ENCODE measurements at regions not wholly inside any gene's neighbourhood (a gene's known extent, or its start where the extent isn't known, plus 50 kb on each side); places are given as distances from the start of the nearest gene placed in this dataset.

GRCh38 chr5:40017918-40018317 is 593.1 kb upstream of the DAB2 start:
- Histone ChIP-seq H3K4me1 (ENCODE audit: insufficient read depth) (no peaks in the 10 kb centered on the region), H3K27ac (ENCODE audit: low read depth) (no peak overlapping the region), H3K4me3 (ENCODE audit: low read depth, low read length) (no peak overlapping the region), H3K36me3 (ENCODE audit: insufficient read depth) (no peaks in the 10 kb centered on the region)
- 87% methylated on average over 3 of the region's 3 CpGs for WGBS
- no peak for DNase-seq (ENCODE audit: extremely low spot score)

- no peaks in the 10 kb centered on the region for H3K4me1 ChIP-seq (ENCODE audit: insufficient read depth)
- H3K36me3 ChIP-seq (ENCODE audit: insufficient read depth) = no peaks in the 10 kb centered on the region
- H3K27ac ChIP-seq (ENCODE audit: low read depth) = no peak overlapping the region
- no peak for DNase-seq (ENCODE audit: extremely low spot score)
- H3K4me3 ChIP-seq (ENCODE audit: low read depth, low read length) = no peak overlapping the region
- 90% methylated on average over 1 of the region's 1 CpG for WGBS
Measured at GRCh38 chr5:40017135-40017534, 592.4 kb upstream of the DAB2 start.

- DNase-seq (ENCODE audit: extremely low spot score) = no peak
- no peak overlapping the region for H3K4me3 ChIP-seq (ENCODE audit: low read depth, low read length)
- H3K4me1 ChIP-seq (ENCODE audit: insufficient read depth) = no peaks in the 10 kb centered on the region
- no peaks in the 10 kb centered on the region for H3K36me3 ChIP-seq (ENCODE audit: insufficient read depth)
- no peak overlapping the region for H3K27ac ChIP-seq (ENCODE audit: low read depth)
- WGBS = 60% methylated on average over 1 of the region's 1 CpG
Measured at GRCh38 chr5:40010436-40010835, 585.7 kb upstream of the DAB2 start.

GRCh38 chr5:40006260-40006659 is 581.5 kb upstream of the DAB2 start:
- H3K36me3 ChIP-seq (ENCODE audit: insufficient read depth) = no peaks in the 10 kb centered on the region
- no peak overlapping the region for H3K4me3 ChIP-seq (ENCODE audit: low read depth, low read length)
- 95% methylated on average over 1 of the region's 1 CpG for WGBS
- no peaks in the 10 kb centered on the region for H3K4me1 ChIP-seq (ENCODE audit: insufficient read depth)
- H3K27ac ChIP-seq (ENCODE audit: low read depth) = no peak overlapping the region
- DNase-seq (ENCODE audit: extremely low spot score) = no peak

- Histone ChIP-seq H3K4me3 (ENCODE audit: low read depth, low read length) (no peak overlapping the region), H3K27ac (ENCODE audit: low read depth) (no peak overlapping the region), H3K4me1 (ENCODE audit: insufficient read depth) (no peaks in the 10 kb centered on the region), H3K36me3 (ENCODE audit: insufficient read depth) (no peaks in the 10 kb centered on the region)
- no peak for DNase-seq (ENCODE audit: extremely low spot score)
- WGBS = 64% methylated on average over 1 of the region's 1 CpG
Measured at GRCh38 chr5:40001796-40002195, 577.0 kb upstream of the DAB2 start.

- no peak for DNase-seq (ENCODE audit: extremely low spot score)
- no peaks in the 10 kb centered on the region for H3K4me1 ChIP-seq (ENCODE audit: insufficient read depth)
- H3K27ac ChIP-seq (ENCODE audit: low read depth) = no peak overlapping the region
- H3K4me3 ChIP-seq (ENCODE audit: low read depth, low read length) = no peak overlapping the region
- H3K36me3 ChIP-seq (ENCODE audit: insufficient read depth) = no peaks in the 10 kb centered on the region
Measured at GRCh38 chr5:39998518-39998917, 573.7 kb upstream of the DAB2 start.

GRCh38 chr5:39995990-39996389 is 571.2 kb upstream of the DAB2 start:
- Histone ChIP-seq H3K36me3 (ENCODE audit: insufficient read depth) (no peaks in the 10 kb centered on the region), H3K4me3 (ENCODE audit: low read depth, low read length) (no peak overlapping the region), H3K4me1 (ENCODE audit: insufficient read depth) (no peaks in the 10 kb centered on the region), H3K27ac (ENCODE audit: low read depth) (no peak overlapping the region)
- WGBS = 88% methylated on average over 1 of the region's 1 CpG
- no peak for DNase-seq (ENCODE audit: extremely low spot score)

- Histone ChIP-seq H3K36me3 (ENCODE audit: insufficient read depth) (no peaks in the 10 kb centered on the region), H3K27ac (ENCODE audit: low read depth) (no peak overlapping the region), H3K4me3 (ENCODE audit: low read depth, low read length) (no peak overlapping the region), H3K4me1 (ENCODE audit: insufficient read depth) (no peaks in the 10 kb centered on the region)
- WGBS = 88% methylated on average over 2 of the region's 2 CpGs
- no peak for DNase-seq (ENCODE audit: extremely low spot score)
Measured at GRCh38 chr5:39992617-39993202, 567.9 kb upstream of the DAB2 start.

GRCh38 chr5:39986614-39987013 is 561.8 kb upstream of the DAB2 start:
- Histone ChIP-seq H3K4me1 (ENCODE audit: insufficient read depth) (no peaks in the 10 kb centered on the region), H3K36me3 (ENCODE audit: insufficient read depth) (no peaks in the 10 kb centered on the region), H3K27ac (ENCODE audit: low read depth) (no peak overlapping the region), H3K4me3 (ENCODE audit: low read depth, low read length) (no peak overlapping the region)
- WGBS = 58% methylated on average over 2 of the region's 2 CpGs
- DNase-seq (ENCODE audit: extremely low spot score) = no peak

GRCh38 chr5:39980056-39980455 is 555.3 kb upstream of the DAB2 start:
- H3K4me3 ChIP-seq (ENCODE audit: low read depth, low read length) = no peak overlapping the region
- WGBS = 81% methylated on average over 1 of the region's 1 CpG
- no peak for DNase-seq (ENCODE audit: extremely low spot score)
- H3K36me3 ChIP-seq (ENCODE audit: insufficient read depth) = no peaks in the 10 kb centered on the region
- H3K27ac ChIP-seq (ENCODE audit: low read depth) = no peak overlapping the region
- H3K4me1 ChIP-seq (ENCODE audit: insufficient read depth) = no peaks in the 10 kb centered on the region

GRCh38 chr5:39977066-39977655 is 552.4 kb upstream of the DAB2 start:
- Histone ChIP-seq H3K4me3 (ENCODE audit: low read depth, low read length) (no peak overlapping the region), H3K27ac (ENCODE audit: low read depth) (no peak overlapping the region), H3K36me3 (ENCODE audit: insufficient read depth) (no peaks in the 10 kb centered on the region), H3K4me1 (ENCODE audit: insufficient read depth) (no peaks in the 10 kb centered on the region)
- WGBS = 87% methylated on average over 3 of the region's 3 CpGs
- no peak for DNase-seq (ENCODE audit: extremely low spot score)

- Histone ChIP-seq H3K36me3 (ENCODE audit: insufficient read depth) (no peaks in the 10 kb centered on the region), H3K27ac (ENCODE audit: low read depth) (no peak overlapping the region), H3K4me3 (ENCODE audit: low read depth, low read length) (no peak overlapping the region), H3K4me1 (ENCODE audit: insufficient read depth) (no peaks in the 10 kb centered on the region)
- 92% methylated on average over 2 of the region's 2 CpGs for WGBS
- no peak for DNase-seq (ENCODE audit: extremely low spot score)
Measured at GRCh38 chr5:39970117-39970798, 545.5 kb upstream of the DAB2 start.

- Histone ChIP-seq H3K27ac (ENCODE audit: low read depth) (no peak overlapping the region), H3K36me3 (ENCODE audit: insufficient read depth) (no peaks in the 10 kb centered on the region), H3K4me3 (ENCODE audit: low read depth, low read length) (no peak overlapping the region), H3K4me1 (ENCODE audit: insufficient read depth) (no peaks in the 10 kb centered on the region)
- 42% methylated on average over 2 of the region's 2 CpGs for WGBS
- no peak for DNase-seq (ENCODE audit: extremely low spot score)
Measured at GRCh38 chr5:39968381-39968780, 543.6 kb upstream of the DAB2 start.

- no peaks in the 10 kb centered on the region for H3K36me3 ChIP-seq (ENCODE audit: insufficient read depth)
- no peak overlapping the region for H3K4me3 ChIP-seq (ENCODE audit: low read depth, low read length)
- DNase-seq (ENCODE audit: extremely low spot score) = no peak
- no peaks in the 10 kb centered on the region for H3K4me1 ChIP-seq (ENCODE audit: insufficient read depth)
- 79% methylated on average over 2 of the region's 2 CpGs for WGBS
- H3K27ac ChIP-seq (ENCODE audit: low read depth) = no peak overlapping the region
Measured at GRCh38 chr5:39955156-39955555, 530.4 kb upstream of the DAB2 start.
